Bronchial epithelial cell (primary cell): ENCODE measurements at regions not wholly inside any gene's neighbourhood (a gene's known extent, or its start where the extent isn't known, plus 50 kb on each side); places are given as distances from the start of the nearest gene placed in this dataset.

ENCODE experiments used
- DNase-seq: peaks from one replicate; pipeline ENCODE4 v3.0.0-alpha.2; 2010; ENCODE audit warnings: low read depth
- FAIRE-seq: peaks from 2 replicates; lab custom pipeline; 2011; peaks lifted over from hg19 to GRCh38; lab: Jason Lieb, UNC
- H3K27me3 ChIP-seq: 2 replicates; pipeline ENCODE4 v1.5.1; 2011; ENCODE audit warnings: low read length; ENCODE audit not compliant: control insufficient read depth, insufficient read depth
- H3K36me3 ChIP-seq: 2 replicates; pipeline ENCODE4 v1.5.1; 2011; ENCODE audit warnings: low read length; ENCODE audit not compliant: control insufficient read depth, insufficient read depth
- H3K4me3 ChIP-seq: 2 replicates; pipeline ENCODE4 v1.5.1; 2011; ENCODE audit warnings: mild to moderate bottlenecking, low read depth, low read length, control low read depth
- TF ChIP-seq, protein P1 (sequence below): IDR thresholded peaks from 2 replicates; pipeline ENCODE4 v1.5.1; 2011; ENCODE audit warnings: mild to moderate bottlenecking, moderate library complexity, low read length, control low read depth, inconsistent platforms; ENCODE audit not compliant: insufficient read depth, severe bottlenecking

DNA sequence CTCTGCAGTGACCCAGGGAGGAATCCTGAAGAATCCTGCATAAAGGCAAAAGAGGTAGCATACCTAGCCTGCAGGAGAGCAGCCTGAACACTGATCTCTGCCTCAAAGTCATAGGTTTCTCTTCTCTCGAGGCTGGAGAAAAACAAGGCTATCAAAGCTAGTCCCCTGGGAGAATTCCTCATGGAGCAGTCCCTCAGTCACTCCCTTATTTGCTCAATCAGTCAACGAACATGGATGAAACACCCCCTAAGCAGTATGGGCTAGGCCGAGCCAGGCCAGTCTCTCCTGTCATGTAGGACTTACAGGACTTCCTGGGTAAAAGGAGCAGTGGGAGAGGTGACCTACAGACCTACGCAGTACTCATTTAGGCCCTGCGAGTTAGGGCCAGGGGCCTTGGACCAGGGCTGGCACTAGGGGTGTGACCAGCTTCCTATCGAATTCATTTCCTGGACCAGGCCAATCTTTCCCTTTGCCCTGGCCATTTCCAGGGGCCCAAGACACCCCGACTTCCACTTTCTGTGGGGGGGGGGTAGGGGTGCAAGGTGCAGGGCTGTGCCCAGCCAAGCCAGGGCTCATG, 164.1 kb downstream of the EFNB1 start:
- no peaks in the 10 kb centered on the region for H3K36me3 ChIP-seq
- TF ChIP-seq, protein P1, sequence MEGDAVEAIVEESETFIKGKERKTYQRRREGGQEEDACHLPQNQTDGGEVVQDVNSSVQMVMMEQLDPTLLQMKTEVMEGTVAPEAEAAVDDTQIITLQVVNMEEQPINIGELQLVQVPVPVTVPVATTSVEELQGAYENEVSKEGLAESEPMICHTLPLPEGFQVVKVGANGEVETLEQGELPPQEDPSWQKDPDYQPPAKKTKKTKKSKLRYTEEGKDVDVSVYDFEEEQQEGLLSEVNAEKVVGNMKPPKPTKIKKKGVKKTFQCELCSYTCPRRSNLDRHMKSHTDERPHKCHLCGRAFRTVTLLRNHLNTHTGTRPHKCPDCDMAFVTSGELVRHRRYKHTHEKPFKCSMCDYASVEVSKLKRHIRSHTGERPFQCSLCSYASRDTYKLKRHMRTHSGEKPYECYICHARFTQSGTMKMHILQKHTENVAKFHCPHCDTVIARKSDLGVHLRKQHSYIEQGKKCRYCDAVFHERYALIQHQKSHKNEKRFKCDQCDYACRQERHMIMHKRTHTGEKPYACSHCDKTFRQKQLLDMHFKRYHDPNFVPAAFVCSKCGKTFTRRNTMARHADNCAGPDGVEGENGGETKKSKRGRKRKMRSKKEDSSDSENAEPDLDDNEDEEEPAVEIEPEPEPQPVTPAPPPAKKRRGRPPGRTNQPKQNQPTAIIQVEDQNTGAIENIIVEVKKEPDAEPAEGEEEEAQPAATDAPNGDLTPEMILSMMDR, result no peak
- DNase-seq (no peak), FAIRE-seq (no peak)
- H3K4me3 ChIP-seq, result no peak overlapping the region
- no peaks in the 10 kb centered on the region for H3K27me3 ChIP-seq

DNA sequence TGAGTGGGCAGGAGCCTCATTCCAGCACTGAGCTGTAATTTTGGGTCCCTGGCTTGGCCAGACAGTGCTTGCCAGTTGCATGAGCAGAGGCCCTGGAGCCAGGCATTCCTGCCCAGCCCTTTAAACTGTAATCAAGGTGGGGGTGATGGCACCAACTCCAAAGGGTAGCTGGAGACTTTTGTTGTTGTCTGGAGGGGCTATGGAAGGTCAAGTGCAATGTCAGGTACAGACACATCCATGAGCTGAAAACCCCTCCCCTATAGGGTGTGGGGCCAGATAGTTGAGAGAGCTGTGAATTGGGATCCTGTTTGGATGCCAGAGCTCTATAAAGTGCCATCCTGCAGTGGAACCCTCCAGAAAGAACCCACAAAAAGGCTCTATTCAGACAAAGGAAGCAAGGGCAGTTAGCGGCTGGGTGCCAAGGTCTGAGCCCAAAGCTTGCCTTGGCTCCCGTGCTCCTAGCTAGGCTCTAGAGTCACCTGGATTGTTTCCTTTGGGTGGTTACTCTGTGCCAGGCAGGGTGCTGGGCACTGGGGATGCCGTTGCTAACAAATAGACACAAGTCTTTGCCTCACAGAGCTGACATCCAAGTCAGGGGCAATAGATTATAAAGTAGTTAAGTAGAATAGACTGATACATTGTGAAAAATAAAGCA, 163.0 kb downstream of the EFNB1 start:
- H3K27me3 ChIP-seq, result no peaks in the 10 kb centered on the region
- DNase-seq (no peak), FAIRE-seq (no peak)
- no peaks in the 10 kb centered on the region for H3K36me3 ChIP-seq
- TF ChIP-seq, protein P1, result no peak
- H3K4me3 ChIP-seq, result no peak overlapping the region

DNA sequence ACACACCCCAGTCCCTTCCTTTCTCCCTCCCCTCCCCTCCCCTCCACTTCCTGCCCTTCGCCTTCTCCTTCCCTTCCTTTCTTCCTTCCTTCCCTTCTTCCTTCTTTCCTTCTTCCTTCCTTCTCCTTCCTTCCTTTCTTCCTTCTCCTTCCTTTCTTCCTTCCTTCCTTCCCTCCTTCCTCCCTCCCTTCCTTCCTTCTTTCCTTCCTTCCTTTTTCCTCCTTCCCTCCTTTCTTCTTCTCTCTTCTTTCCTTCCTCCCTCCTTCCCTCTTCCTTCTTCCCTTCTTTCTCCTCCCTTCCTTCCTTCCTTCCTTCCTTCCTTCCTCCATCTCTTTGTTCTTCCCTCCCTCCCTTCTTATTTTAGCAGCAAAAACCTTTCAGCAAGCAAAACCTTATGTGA, 162.1 kb downstream of the EFNB1 start:
- Histone ChIP-seq H3K36me3 (no peaks in the 10 kb centered on the region), H3K27me3 (no peaks in the 10 kb centered on the region), H3K4me3 (no peak overlapping the region)
- DNase-seq, result no peak
- FAIRE-seq, result no peak
- TF ChIP-seq, protein P1, result no peak

DNA sequence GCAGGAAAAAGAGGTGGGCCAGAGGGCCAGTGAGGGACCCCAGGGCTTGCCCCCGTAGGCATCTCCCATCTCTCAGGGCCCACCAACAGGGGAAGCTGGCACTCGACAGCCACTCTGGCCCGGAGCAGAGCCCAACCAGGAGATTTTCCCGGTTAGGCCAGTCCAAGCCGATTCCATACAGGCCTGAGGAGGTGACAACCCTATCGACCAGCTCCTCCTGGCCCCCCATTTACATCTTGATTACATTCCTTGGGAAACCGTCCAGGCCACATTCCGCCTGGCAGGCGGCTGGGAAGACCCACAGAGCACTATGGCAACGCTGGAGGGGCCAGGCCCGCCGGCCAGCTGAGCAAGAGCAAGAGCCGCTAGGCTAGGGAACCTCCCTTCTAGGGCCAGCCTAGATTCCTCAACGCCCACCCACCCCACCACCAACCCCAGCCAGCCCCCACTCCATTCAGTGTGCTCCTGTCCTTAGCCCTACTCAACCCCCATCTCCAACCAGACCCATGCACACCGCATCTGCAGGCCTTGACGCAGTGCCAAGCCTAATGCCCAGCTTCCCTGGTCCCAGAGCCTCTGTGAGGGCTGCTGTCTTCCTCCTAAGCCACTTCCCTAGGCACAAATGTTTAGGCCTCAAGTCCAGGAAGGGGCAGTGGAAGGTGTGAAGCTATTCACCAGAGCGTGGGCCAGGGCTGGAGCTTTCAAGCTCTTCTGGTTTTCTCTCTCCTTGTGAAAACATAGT, 161.2 kb downstream of the EFNB1 start:
- Histone ChIP-seq H3K27me3 (no peaks in the 10 kb centered on the region), H3K36me3 (no peaks in the 10 kb centered on the region), H3K4me3 (no peak overlapping the region)
- FAIRE-seq (no peak), DNase-seq (no peak)
- TF ChIP-seq, protein P1, result no peak

DNA sequence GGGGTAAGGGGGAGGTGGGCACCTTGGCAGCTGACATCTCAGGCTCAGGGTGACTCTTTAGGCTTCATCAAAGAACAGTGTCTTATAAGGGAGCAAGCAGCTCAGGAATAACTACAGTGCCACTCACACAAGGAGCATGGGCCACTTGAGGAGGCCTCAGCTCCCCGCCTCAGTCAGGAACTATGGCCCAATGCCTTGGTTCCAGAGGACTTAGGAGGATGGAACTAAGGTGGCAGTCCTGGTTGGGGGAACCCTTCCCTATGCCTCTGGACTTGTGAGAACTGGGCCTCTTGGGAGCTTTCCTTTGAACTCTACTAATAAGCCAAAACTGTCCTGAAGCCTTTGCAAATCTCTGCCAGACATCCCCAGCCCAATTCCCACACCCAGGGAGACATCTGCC, 160.6 kb downstream of the EFNB1 start:
- TF ChIP-seq, protein P1, result no peak
- no peaks in the 10 kb centered on the region for H3K36me3 ChIP-seq
- no peak for FAIRE-seq
- no peaks in the 10 kb centered on the region for H3K27me3 ChIP-seq
- no peak for DNase-seq
- H3K4me3 ChIP-seq, result no peak overlapping the region
